ENCODE measurements at regions not wholly inside any gene's neighbourhood (a gene's known extent, or its start where the extent isn't known, plus 50 kb on each side); places are given as distances from the start of the nearest gene placed in this dataset.

GRCh38 chr3:66593978-66594377 lies 93.2 kb upstream of the LRIG1 start:
- FAIRE-seq = no peak
- no peak for DNase-seq (ENCODE audit: insufficient read length)
- TF ChIP-seq POLR2A (IDR thresholded peaks at IDR 0.05; ENCODE audit: low read depth, low read length) (no peak), POLR2AphosphoS5 (IDR thresholded peaks at IDR 0.05; ENCODE audit: low read depth, low read length) (no peak)

- no peak for TF ChIP-seq POLR2A (IDR thresholded peaks at IDR 0.05; ENCODE audit: low read depth, low read length)
- TF ChIP-seq POLR2AphosphoS5 (IDR thresholded peaks at IDR 0.05; ENCODE audit: low read depth, low read length) = no peak
- TF ChIP-seq TAF1 (IDR thresholded peaks at IDR 0.05; ENCODE audit: borderline replicate concordance, low read depth, low read length) = no peak
- FAIRE-seq = no peak
- DNase-seq (ENCODE audit: insufficient read length) = no peak
Measured at GRCh38 chr3:66597308-66597863, 96.6 kb upstream of the LRIG1 start.

DNA sequence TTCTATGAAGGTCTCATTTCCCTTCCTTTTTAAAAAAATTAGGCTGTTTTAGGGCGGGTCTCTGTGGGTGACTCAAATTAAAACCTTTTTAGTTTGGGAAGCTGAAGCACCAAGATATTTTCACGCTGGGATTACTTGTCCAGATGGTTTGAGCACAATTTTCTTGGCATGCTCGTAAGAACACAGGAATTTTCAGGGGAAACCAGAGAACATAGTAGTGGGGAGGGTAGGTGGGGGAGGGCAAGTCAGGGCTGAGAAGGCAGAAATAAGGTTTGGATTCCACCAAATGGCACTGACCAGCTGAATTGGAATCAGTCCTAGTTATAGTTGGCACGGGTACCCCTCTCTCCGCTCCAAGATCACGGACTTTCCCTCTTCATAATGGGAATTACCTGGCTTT lies 97.3 kb upstream of the LRIG1 start:
- DNase-seq (ENCODE audit: insufficient read length) = no peak
- no peak for FAIRE-seq
- no peak for TF ChIP-seq TAF1 (IDR thresholded peaks at IDR 0.05; ENCODE audit: borderline replicate concordance, low read depth, low read length)
- TF ChIP-seq POLR2AphosphoS5 (IDR thresholded peaks at IDR 0.05; ENCODE audit: low read depth, low read length) = no peak
- no peak for TF ChIP-seq POLR2A (IDR thresholded peaks at IDR 0.05; ENCODE audit: low read depth, low read length)

DNA sequence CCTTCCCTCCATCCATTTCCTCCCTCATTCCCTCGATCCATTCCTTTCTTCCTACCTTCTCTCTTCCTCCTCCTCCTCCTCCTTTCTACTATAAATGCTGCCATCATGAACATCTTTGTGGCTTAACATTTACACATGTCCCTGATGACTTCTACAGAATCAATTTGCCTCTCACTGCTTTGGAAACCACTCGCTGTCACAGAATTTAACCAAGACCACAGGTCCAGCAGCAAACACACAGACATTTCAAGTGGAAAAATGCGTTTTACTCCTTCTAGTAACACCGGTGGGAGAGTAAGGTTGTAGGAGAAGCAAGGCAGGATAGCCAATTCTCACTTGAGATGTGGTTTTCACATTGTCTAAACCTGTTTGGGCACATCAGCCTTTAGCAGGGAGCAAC lies 101.4 kb upstream of the LRIG1 start:
- FAIRE-seq = no peak
- DNase-seq (ENCODE audit: insufficient read length) = no peak
- TF ChIP-seq POLR2A (IDR thresholded peaks at IDR 0.05; ENCODE audit: low read depth, low read length) (no peak), TAF1 (IDR thresholded peaks at IDR 0.05; ENCODE audit: borderline replicate concordance, low read depth, low read length) (no peak), POLR2AphosphoS5 (IDR thresholded peaks at IDR 0.05; ENCODE audit: low read depth, low read length) (no peak)

- no peak for TF ChIP-seq TAF1 (IDR thresholded peaks at IDR 0.05; ENCODE audit: borderline replicate concordance, low read depth, low read length)
- no peak for FAIRE-seq
- no peak for DNase-seq (ENCODE audit: insufficient read length)
Measured at GRCh38 chr3:66602691-66603090, 101.9 kb upstream of the LRIG1 start.

DNA sequence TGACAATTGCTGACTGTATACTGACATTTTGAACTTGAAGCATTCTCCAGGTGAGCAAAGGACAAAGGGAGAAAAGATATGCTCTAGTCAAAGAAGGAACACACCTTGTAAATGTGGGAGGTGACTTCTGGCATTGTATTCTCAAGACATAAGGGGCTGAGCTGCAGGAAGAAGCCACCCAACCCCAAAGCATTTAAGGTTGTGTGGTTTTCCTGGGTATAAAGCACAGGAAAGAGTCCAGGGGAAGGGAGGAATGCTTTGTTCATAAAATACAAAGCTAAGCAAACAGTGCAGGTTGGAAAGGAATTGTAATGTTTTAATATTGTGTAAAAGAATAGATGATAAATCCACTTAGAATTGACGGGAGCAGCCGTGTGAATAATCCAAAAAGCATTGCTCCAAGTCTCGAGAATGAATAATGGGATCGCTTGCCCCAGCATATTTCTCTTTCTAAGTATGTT lies 102.4 kb upstream of the LRIG1 start:
- no peak for FAIRE-seq
- no peak for DNase-seq (ENCODE audit: insufficient read length)
- TF ChIP-seq POLR2AphosphoS5 (IDR thresholded peaks at IDR 0.05; ENCODE audit: low read depth, low read length) (no peak), POLR2A (IDR thresholded peaks at IDR 0.05; ENCODE audit: low read depth, low read length) (no peak), TAF1 (IDR thresholded peaks at IDR 0.05; ENCODE audit: borderline replicate concordance, low read depth, low read length) (no peak)

- FAIRE-seq (no peak), DNase-seq (ENCODE audit: insufficient read length) (no peak)
- TF ChIP-seq POLR2A (IDR thresholded peaks at IDR 0.05; ENCODE audit: low read depth, low read length) (no peak), POLR2AphosphoS5 (IDR thresholded peaks at IDR 0.05; ENCODE audit: low read depth, low read length) (no peak), TAF1 (IDR thresholded peaks at IDR 0.05; ENCODE audit: borderline replicate concordance, low read depth, low read length) (no peak)
Measured at GRCh38 chr3:66604481-66604880, 103.7 kb upstream of the LRIG1 start.

- no peak for TF ChIP-seq POLR2A (IDR thresholded peaks at IDR 0.05; ENCODE audit: low read depth, low read length)
- no peak for TF ChIP-seq TAF1 (IDR thresholded peaks at IDR 0.05; ENCODE audit: borderline replicate concordance, low read depth, low read length)
- no peak for TF ChIP-seq POLR2AphosphoS5 (IDR thresholded peaks at IDR 0.05; ENCODE audit: low read depth, low read length)
- DNase-seq (ENCODE audit: insufficient read length) (no peak), FAIRE-seq (no peak)
Measured at GRCh38 chr3:66606126-66606525, 105.3 kb upstream of the LRIG1 start.

- FAIRE-seq = no peak
- no peak for DNase-seq (ENCODE audit: insufficient read length)
- TF ChIP-seq POLR2AphosphoS5 (IDR thresholded peaks at IDR 0.05; ENCODE audit: low read depth, low read length) = no peak
- no peak for TF ChIP-seq TAF1 (IDR thresholded peaks at IDR 0.05; ENCODE audit: borderline replicate concordance, low read depth, low read length)
- TF ChIP-seq POLR2A (IDR thresholded peaks at IDR 0.05; ENCODE audit: low read depth, low read length) = no peak
Measured at GRCh38 chr3:66606868-66607267, 106.0 kb upstream of the LRIG1 start.

DNA sequence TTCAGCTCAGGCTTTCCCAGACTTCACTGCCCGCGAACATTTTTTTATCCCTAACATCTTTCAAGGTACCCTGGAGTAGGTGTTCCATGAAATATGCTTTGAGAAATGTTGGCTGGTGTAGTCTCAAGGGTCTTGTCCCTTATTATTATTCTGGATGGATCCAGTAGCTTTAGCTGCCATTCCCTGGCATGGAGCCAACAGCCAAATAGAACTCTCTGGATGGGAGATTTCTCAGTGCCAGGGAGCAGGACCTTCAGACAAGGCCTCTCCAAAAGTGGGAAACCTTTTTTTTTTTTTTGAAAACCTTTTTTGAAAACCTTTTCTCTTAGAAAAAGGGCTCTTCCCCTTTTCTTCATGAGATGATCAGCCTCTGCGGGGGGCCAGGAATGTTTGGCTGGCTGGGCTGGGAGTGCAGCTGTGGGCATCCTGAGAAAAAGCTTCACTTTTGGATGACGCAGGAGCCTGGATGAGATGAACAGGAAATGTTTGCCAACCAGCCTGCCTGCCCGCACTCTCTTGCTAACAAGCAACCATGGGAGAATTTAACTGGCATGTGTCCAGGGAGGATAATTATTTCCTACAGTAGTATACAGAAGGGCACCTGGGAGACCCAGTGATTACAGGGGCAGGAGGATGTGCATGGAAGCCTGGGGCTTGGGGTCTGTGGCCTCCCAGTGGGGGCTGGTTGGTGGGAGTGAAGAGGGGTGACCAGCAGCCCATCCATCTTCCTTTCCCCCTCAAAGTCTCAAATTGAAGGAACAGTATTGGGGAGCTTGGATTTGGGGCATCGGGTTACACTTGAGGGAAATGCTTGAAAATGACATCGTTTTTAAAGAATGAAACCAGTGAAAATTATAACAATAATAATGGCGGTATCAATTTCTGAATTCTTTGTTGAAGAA lies 109.1 kb upstream of the LRIG1 start:
- DNase-seq (ENCODE audit: insufficient read length) (no peak), FAIRE-seq (no peak)
- TF ChIP-seq TAF1 (IDR thresholded peaks at IDR 0.05; ENCODE audit: borderline replicate concordance, low read depth, low read length) (no peak), POLR2AphosphoS5 (IDR thresholded peaks at IDR 0.05; ENCODE audit: low read depth, low read length) (no peak), POLR2A (IDR thresholded peaks at IDR 0.05; ENCODE audit: low read depth, low read length) (no peak)

GRCh38 chr3:66610562-66610909 lies 109.7 kb upstream of the LRIG1 start:
- FAIRE-seq (no peak), DNase-seq (ENCODE audit: insufficient read length) (no peak)

DNA sequence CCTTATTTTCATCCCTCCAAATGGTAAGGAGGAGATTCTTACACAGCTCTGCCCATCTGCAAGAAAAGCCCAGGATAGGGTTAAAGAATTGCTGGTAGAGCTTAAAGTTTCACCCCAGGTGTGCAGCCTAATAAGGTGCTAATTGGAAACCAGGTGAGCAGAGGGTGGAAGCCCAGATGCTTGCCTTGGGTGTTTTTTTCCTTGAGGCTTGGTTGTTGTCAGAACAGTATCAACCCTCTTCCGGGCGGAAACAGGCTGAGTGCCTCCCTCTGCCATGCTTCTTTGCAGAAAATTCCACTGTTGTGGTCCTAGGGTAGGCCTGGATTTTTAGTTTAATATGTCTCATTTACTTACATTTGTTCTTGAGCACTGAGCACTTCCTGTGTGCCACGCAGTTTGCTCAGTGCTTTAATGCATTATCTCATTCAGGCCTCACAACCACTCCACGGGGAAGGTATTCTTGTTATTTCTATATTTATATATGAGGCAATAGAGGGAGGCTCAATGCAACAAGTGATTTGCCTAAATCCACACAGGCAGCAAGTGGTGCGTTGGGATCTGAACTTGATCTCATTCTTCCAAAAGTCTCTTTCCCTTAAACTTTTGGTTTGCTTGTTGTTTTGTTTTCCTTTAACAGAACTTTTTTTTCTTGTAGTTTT lies 115.0 kb upstream of the LRIG1 start:
- TF ChIP-seq POLR2AphosphoS5 (IDR thresholded peaks at IDR 0.05; ENCODE audit: low read depth, low read length) (no peak), TAF1 (IDR thresholded peaks at IDR 0.05; ENCODE audit: borderline replicate concordance, low read depth, low read length) (no peak), POLR2A (IDR thresholded peaks at IDR 0.05; ENCODE audit: low read depth, low read length) (no peak)
- DNase-seq (ENCODE audit: insufficient read length) = no peak
- FAIRE-seq = no peak

More at GRCh38 chr3:66610562-66610909, 109.7 kb upstream of the LRIG1 start:
- TF ChIP-seq TAF1 (IDR thresholded peaks at IDR 0.05; ENCODE audit: borderline replicate concordance, low read depth, low read length) (no peak), POLR2AphosphoS5 (IDR thresholded peaks at IDR 0.05; ENCODE audit: low read depth, low read length) (no peak), POLR2A (IDR thresholded peaks at IDR 0.05; ENCODE audit: low read depth, low read length) (no peak)

Data from GM12892 (cell line).